H9 (cell line): ENCODE measurements at regions not wholly inside any gene's neighbourhood (a gene's known extent, or its start where the extent isn't known, plus 50 kb on each side); places are given as distances from the start of the nearest gene placed in this dataset.

Experiments
- DNase-seq: peaks from one replicate; pipeline ENCODE4 v3.0.0-alpha.2; 2017
- H2AFZ ChIP-seq: one replicate; pipeline ENCODE4 v1.6.1; 2013; ENCODE audit warnings: mild to moderate bottlenecking, low read length, control low read depth, moderate library complexity
- H2AK5ac ChIP-seq: 2 replicates; pipeline ENCODE4 v1.6.1; 2013; ENCODE audit warnings: low read length, control low read depth, mixed read lengths; ENCODE audit not compliant: insufficient read length
- H2BK120ac ChIP-seq: one replicate; pipeline ENCODE4 v1.6.1; 2013; ENCODE audit warnings: low read depth, mild to moderate bottlenecking, low read length, control low read depth, inconsistent platforms; ENCODE audit not compliant: poor library complexity, severe bottlenecking
- H2BK12ac ChIP-seq: 2 replicates; pipeline ENCODE4 v1.6.1; 2013; ENCODE audit warnings: low read length, control low read depth, mixed read lengths, low read depth; ENCODE audit not compliant: insufficient read length
- H2BK15ac ChIP-seq: 2 replicates; pipeline ENCODE4 v1.6.1; 2013; ENCODE audit warnings: low read depth, low read length, control low read depth
- H2BK20ac ChIP-seq: one replicate; pipeline ENCODE4 v1.6.1; 2013; ENCODE audit warnings: low read depth, mild to moderate bottlenecking, low read length, control low read depth, inconsistent platforms; ENCODE audit not compliant: poor library complexity, severe bottlenecking
- H2BK5ac ChIP-seq: 2 replicates; pipeline ENCODE4 v1.6.1; 2013; ENCODE audit warnings: low read length, control low read depth, mixed read lengths; ENCODE audit not compliant: insufficient read length
- H3K14ac ChIP-seq: 2 replicates; pipeline ENCODE4 v1.6.1; 2013; ENCODE audit warnings: low read length, control low read depth; ENCODE audit not compliant: insufficient read depth
- H3K18ac ChIP-seq: 2 replicates; pipeline ENCODE4 v1.6.1; 2013; ENCODE audit warnings: low read depth, mild to moderate bottlenecking, mixed read lengths, low read length, control low read depth; ENCODE audit not compliant: insufficient read length
- H3K23ac ChIP-seq: 2 replicates; pipeline ENCODE4 v1.6.1; 2013; ENCODE audit warnings: low read length, control low read depth, mixed read lengths, low read depth; ENCODE audit not compliant: insufficient read length
- H3K23me2 ChIP-seq: 2 replicates; pipeline ENCODE4 v1.6.1; 2013; ENCODE audit warnings: low read depth, mild to moderate bottlenecking, mixed read lengths, low read length, control low read depth; ENCODE audit not compliant: insufficient read length, poor library complexity, severe bottlenecking
- H3K27ac ChIP-seq: 2 replicates; pipeline ENCODE4 v1.5.1; 2013; ENCODE audit warnings: low read length, control low read depth, mixed read lengths, low read depth; ENCODE audit not compliant: insufficient read length
- H3K27me3 ChIP-seq: 2 replicates; pipeline ENCODE4 v1.6.1; 2013; ENCODE audit warnings: low read length, control low read depth, inconsistent platforms; ENCODE audit not compliant: insufficient read depth
- H3K4ac ChIP-seq: 2 replicates; pipeline ENCODE4 v1.6.1; 2013; ENCODE audit warnings: low read depth, mild to moderate bottlenecking, control low read depth, inconsistent platforms, low read length, moderate library complexity
- H3K4me1 ChIP-seq: 2 replicates; pipeline ENCODE4 v1.6.1; 2013; ENCODE audit warnings: low read length, control low read depth, inconsistent platforms; ENCODE audit not compliant: insufficient read depth
- H3K4me2 ChIP-seq: 2 replicates; pipeline ENCODE4 v1.6.1; 2013; ENCODE audit warnings: low read length, control low read depth, mixed read lengths; ENCODE audit not compliant: insufficient read length, insufficient read depth
- H3K56ac ChIP-seq: 2 replicates; pipeline ENCODE4 v1.6.1; 2013; ENCODE audit warnings: low read depth, mild to moderate bottlenecking, mixed read lengths, low read length, control low read depth; ENCODE audit not compliant: insufficient read length
- H3K79me1 ChIP-seq: 2 replicates; pipeline ENCODE4 v1.6.1; 2013; ENCODE audit warnings: low read depth, mild to moderate bottlenecking, moderate library complexity, low read length, control low read depth, inconsistent platforms; ENCODE audit not compliant: insufficient read depth, poor library complexity, severe bottlenecking
- H3K79me2 ChIP-seq: 2 replicates; pipeline ENCODE4 v1.6.1; 2013; ENCODE audit warnings: low read length, control low read depth, inconsistent platforms; ENCODE audit not compliant: insufficient read depth
- H3K9ac ChIP-seq: 2 replicates; pipeline ENCODE4 v1.6.1; 2013; ENCODE audit warnings: low read length, control low read depth, mixed read lengths; ENCODE audit not compliant: insufficient read length; ENCODE audit errors: extremely low read depth
- H3K9me3 ChIP-seq: one replicate; pipeline ENCODE4 v1.6.1; 2013; ENCODE audit warnings: low read depth, low read length, inconsistent platforms; ENCODE audit not compliant: control insufficient read depth
- H3T11ph ChIP-seq: one replicate; pipeline ENCODE4 v1.6.1; 2013; ENCODE audit warnings: mild to moderate bottlenecking, low read length, control low read depth, inconsistent platforms
- H4K20me1 ChIP-seq: one replicate; pipeline ENCODE4 v1.6.1; 2013; ENCODE audit not compliant: control insufficient read depth, insufficient read length, insufficient read depth
- H4K5ac ChIP-seq: 2 replicates; pipeline ENCODE4 v1.6.1; 2013; ENCODE audit warnings: low read depth, mild to moderate bottlenecking, mixed read lengths, low read length, control low read depth; ENCODE audit not compliant: insufficient read length
- H4K8ac ChIP-seq: replicated peaks from 2 replicates; pipeline ENCODE4 v1.6.1; 2013; ENCODE audit warnings: low read length, control low read depth, mixed read lengths, low read depth; ENCODE audit not compliant: insufficient read length
- H4K91ac ChIP-seq: 2 replicates; pipeline ENCODE4 v1.6.1; 2013; ENCODE audit warnings: low read depth, mild to moderate bottlenecking, moderate library complexity, mixed read lengths, low read length, control low read depth; ENCODE audit not compliant: insufficient read length
- H3K27ac Mint-ChIP-seq, 3 experiments: 2 replicates in 2 of 3; 3 replicates in 1 of 3; pipeline ENCODE4 v1.8.0; 2020 to 2021; ENCODE audit warnings: mixed read lengths in 3 of 3, mild to moderate bottlenecking in 1 of 3, moderate library complexity in 1 of 3
- H3K27me3 Mint-ChIP-seq: 2 replicates; pipeline ENCODE4 v1.8.0; 2021; ENCODE audit warnings: low read depth, mild to moderate bottlenecking, moderate library complexity, mixed read lengths
- H3K36me3 Mint-ChIP-seq, 3 experiments: 2 replicates in 2 of 3; 3 replicates in 1 of 3; pipeline ENCODE4 v1.8.0; 2020 to 2021; ENCODE audit warnings: low read depth in 3 of 3, mixed read lengths in 3 of 3; ENCODE audit not compliant: insufficient read depth in 1 of 3
- H3K4me1 Mint-ChIP-seq, 2 experiments: 2 replicates each; pipeline ENCODE4 v1.8.0; 2020; ENCODE audit warnings: mixed read lengths in 2 of 2
- H3K4me3 Mint-ChIP-seq, 2 experiments: 2 replicates in 1 of 2; 3 replicates in 1 of 2; pipeline ENCODE4 v1.8.0; 2020 to 2021; ENCODE audit warnings: mild to moderate bottlenecking in 2 of 2, mixed read lengths in 2 of 2, moderate library complexity in 1 of 2
- H3K9me3 Mint-ChIP-seq, 2 experiments: 2 replicates in 1 of 2; 3 replicates in 1 of 2; pipeline ENCODE4 v1.8.0; 2020; ENCODE audit warnings: mild to moderate bottlenecking in 2 of 2, mixed read lengths in 2 of 2, moderate library complexity in 1 of 2
- WGBS: extraction: QIAGEN DNeasy Blood & Tissue Kit; methylation state at CpG from one replicate; pipeline ENCODE4 v1.1.7; 2013; ENCODE audit warnings: missing lambda C conversion rate, low lambda C conversion rate, mixed read lengths; ENCODE audit not compliant: insufficient read length; ENCODE audit errors: extremely low coverage; 5-methylcytosine and 5-hydroxymethylcytosine counted together
- TF ChIP-seq, protein P1 (sequence below): fragments of 200-600 bp; sonication (generic); conservative IDR thresholded peaks from 3 replicates; pipeline ENCODE4 v1.8.0; 2021; ENCODE audit warnings: antibody characterized with exemption, mild to moderate bottlenecking

- Mint-ChIP-seq H3K36me3 (peaks cover 0 to 2% (median 0%) of the 10 kb centered on the region in 3 experiments; a peak in 2 of 7 replicates), H3K4me3 (no peak overlapping the region), H3K9me3 (no peaks in the 10 kb centered on the region), H3K27me3 (no peaks in the 10 kb centered on the region; the same call in 1 of the 2 replicates), H3K27ac (peak overlapping the region in 1 of 3 experiments; percentile 73; a peak in 1 of 7 replicates), H3K4me1 (peaks cover 37 to 47% of the 10 kb centered on the region in 2 experiments)
- Histone ChIP-seq H2BK12ac (no peak overlapping the region), H3K9me3 (no peaks in the 10 kb centered on the region), H2BK120ac (no peak overlapping the region), H4K5ac (no peak overlapping the region), H3K79me1 (no peaks in the 10 kb centered on the region), H2AFZ (no peak overlapping the region), H4K20me1 (no peaks in the 10 kb centered on the region), H2AK5ac (no peak overlapping the region), H3K79me2 (no peaks in the 10 kb centered on the region), H3K4me1 (peaks cover 18% of the 10 kb centered on the region), H3K9ac (no peak overlapping the region), H3K4ac (no peak overlapping the region), H3K23me2 (no peaks in the 10 kb centered on the region), H3K27ac (no peak overlapping the region), H4K8ac (no peak overlapping the region), H3T11ph (no peak overlapping the region), H2BK5ac (no peak overlapping the region), H3K56ac (no peak overlapping the region), H4K91ac (no peak overlapping the region), H3K18ac (no peak overlapping the region), H2BK15ac (no peak overlapping the region), H3K23ac (no peak overlapping the region), H3K27me3 (no peaks in the 10 kb centered on the region), H3K4me2 (no peak overlapping the region), H2BK20ac (no peak overlapping the region), H3K14ac (no peak overlapping the region)
- DNase-seq, result no peak
- TF ChIP-seq, protein P1, sequence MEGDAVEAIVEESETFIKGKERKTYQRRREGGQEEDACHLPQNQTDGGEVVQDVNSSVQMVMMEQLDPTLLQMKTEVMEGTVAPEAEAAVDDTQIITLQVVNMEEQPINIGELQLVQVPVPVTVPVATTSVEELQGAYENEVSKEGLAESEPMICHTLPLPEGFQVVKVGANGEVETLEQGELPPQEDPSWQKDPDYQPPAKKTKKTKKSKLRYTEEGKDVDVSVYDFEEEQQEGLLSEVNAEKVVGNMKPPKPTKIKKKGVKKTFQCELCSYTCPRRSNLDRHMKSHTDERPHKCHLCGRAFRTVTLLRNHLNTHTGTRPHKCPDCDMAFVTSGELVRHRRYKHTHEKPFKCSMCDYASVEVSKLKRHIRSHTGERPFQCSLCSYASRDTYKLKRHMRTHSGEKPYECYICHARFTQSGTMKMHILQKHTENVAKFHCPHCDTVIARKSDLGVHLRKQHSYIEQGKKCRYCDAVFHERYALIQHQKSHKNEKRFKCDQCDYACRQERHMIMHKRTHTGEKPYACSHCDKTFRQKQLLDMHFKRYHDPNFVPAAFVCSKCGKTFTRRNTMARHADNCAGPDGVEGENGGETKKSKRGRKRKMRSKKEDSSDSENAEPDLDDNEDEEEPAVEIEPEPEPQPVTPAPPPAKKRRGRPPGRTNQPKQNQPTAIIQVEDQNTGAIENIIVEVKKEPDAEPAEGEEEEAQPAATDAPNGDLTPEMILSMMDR, result no peak
- WGBS, result no CpG with 5 or more reads among the region's 7 CpGs
Observed at GRCh38 chr3:124632566-124633140, 97.6 kb upstream of the UMPS start.
